HL-60 (cell line): ENCODE measurements at regions not wholly inside any gene's neighbourhood (a gene's known extent, or its start where the extent isn't known, plus 50 kb on each side); places are given as distances from the start of the nearest gene placed in this dataset.

Experiments
- DNase-seq, 2 experiments: peaks; one replicate each; pipeline ENCODE4 v3.0.0-alpha.2; 2010 to 2020; ENCODE audit warnings: low read depth in 1 of 2, low spot score in 1 of 2
- H3K27ac ChIP-seq: fragments of 250-450 bp; sonication (Bioruptor Pico); replicated peaks from 2 replicates; pipeline ENCODE4 v1.5.1; 2020; ENCODE audit warnings: mild to moderate bottlenecking, moderate library complexity
- H3K27me3 ChIP-seq: fragments of 250-450 bp; sonication (Bioruptor Pico); 2 replicates; pipeline ENCODE4 v1.5.1; 2021; ENCODE audit warnings: mild to moderate bottlenecking, moderate library complexity; ENCODE audit not compliant: insufficient read depth, poor library complexity, severe bottlenecking
- H3K4me3 ChIP-seq: replicated peaks from 2 replicates; pipeline ENCODE4 v1.5.1; 2011; ENCODE audit warnings: mild to moderate bottlenecking, control low read depth, low read length; ENCODE audit not compliant: insufficient read depth
- CTCF ChIP-seq: IDR thresholded peaks from one replicate; pipeline ENCODE4 v1.5.1; 2011; ENCODE audit warnings: low read length, control low read depth, inconsistent platforms; ENCODE audit not compliant: insufficient read depth
- GABPA ChIP-seq: IDR thresholded peaks from 2 replicates; pipeline ENCODE4 v1.6.1; 2012; ENCODE audit warnings: low read depth
- POLR2AphosphoS5 ChIP-seq: IDR thresholded peaks from 2 replicates; pipeline ENCODE4 v1.6.1; 2012; ENCODE audit warnings: low read depth
- SPI1 ChIP-seq: IDR thresholded peaks from 2 replicates; pipeline ENCODE4 v1.6.1; 2012; ENCODE audit warnings: low read depth, mild to moderate bottlenecking, borderline replicate concordance
- TF ChIP-seq, protein P1 (sequence below): IDR thresholded peaks from 2 replicates; pipeline ENCODE4 v1.6.1; 2012; ENCODE audit warnings: low read depth; ENCODE audit not compliant: insufficient replicate concordance

- H3K4me3 ChIP-seq, result no peak overlapping the region
- H3K27me3 ChIP-seq, result peaks cover 3% of the 10 kb centered on the region
- DNase-seq, result no peak
- TF ChIP-seq GABPA (no peak), SPI1 (no peak), CTCF (no peak), POLR2AphosphoS5 (no peak)
- TF ChIP-seq, protein P1, sequence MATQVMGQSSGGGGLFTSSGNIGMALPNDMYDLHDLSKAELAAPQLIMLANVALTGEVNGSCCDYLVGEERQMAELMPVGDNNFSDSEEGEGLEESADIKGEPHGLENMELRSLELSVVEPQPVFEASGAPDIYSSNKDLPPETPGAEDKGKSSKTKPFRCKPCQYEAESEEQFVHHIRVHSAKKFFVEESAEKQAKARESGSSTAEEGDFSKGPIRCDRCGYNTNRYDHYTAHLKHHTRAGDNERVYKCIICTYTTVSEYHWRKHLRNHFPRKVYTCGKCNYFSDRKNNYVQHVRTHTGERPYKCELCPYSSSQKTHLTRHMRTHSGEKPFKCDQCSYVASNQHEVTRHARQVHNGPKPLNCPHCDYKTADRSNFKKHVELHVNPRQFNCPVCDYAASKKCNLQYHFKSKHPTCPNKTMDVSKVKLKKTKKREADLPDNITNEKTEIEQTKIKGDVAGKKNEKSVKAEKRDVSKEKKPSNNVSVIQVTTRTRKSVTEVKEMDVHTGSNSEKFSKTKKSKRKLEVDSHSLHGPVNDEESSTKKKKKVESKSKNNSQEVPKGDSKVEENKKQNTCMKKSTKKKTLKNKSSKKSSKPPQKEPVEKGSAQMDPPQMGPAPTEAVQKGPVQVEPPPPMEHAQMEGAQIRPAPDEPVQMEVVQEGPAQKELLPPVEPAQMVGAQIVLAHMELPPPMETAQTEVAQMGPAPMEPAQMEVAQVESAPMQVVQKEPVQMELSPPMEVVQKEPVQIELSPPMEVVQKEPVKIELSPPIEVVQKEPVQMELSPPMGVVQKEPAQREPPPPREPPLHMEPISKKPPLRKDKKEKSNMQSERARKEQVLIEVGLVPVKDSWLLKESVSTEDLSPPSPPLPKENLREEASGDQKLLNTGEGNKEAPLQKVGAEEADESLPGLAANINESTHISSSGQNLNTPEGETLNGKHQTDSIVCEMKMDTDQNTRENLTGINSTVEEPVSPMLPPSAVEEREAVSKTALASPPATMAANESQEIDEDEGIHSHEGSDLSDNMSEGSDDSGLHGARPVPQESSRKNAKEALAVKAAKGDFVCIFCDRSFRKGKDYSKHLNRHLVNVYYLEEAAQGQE, result no peak
- no peak overlapping the region for H3K27ac ChIP-seq
Observed at GRCh38 chr2:156157670-156158069, 174.9 kb downstream of the NR4A2 start.

- H3K27me3 ChIP-seq, result peaks cover 3% of the 10 kb centered on the region
- TF ChIP-seq, protein P1, result no peak
- TF ChIP-seq CTCF, result no peak
- TF ChIP-seq POLR2AphosphoS5, result no peak
- TF ChIP-seq SPI1, result no peak
- TF ChIP-seq GABPA, result no peak
- DNase-seq, result no peak
- H3K4me3 ChIP-seq, result no peak overlapping the region
- no peak overlapping the region for H3K27ac ChIP-seq
Observed at GRCh38 chr2:156156580-156156979, 175.9 kb downstream of the NR4A2 start.

GRCh38 chr2:156155319-156155718 lies 177.2 kb downstream of the NR4A2 start:
- DNase-seq, result no peak
- TF ChIP-seq POLR2AphosphoS5, result no peak
- TF ChIP-seq SPI1, result no peak
- no peak for TF ChIP-seq GABPA
- no peak for TF ChIP-seq CTCF
- Histone ChIP-seq H3K4me3 (no peak overlapping the region), H3K27me3 (peaks cover 3% of the 10 kb centered on the region), H3K27ac (no peak overlapping the region)

GRCh38 chr2:156151351-156151750 lies 181.2 kb downstream of the NR4A2 start:
- H3K27ac ChIP-seq, result no peak overlapping the region
- H3K27me3 ChIP-seq, result peaks cover 6% of the 10 kb centered on the region
- no peak for DNase-seq
- no peak overlapping the region for H3K4me3 ChIP-seq
- TF ChIP-seq SPI1, result no peak
- TF ChIP-seq GABPA, result no peak
